Panc1 (cell line): ENCODE measurements at regions not wholly inside any gene's neighbourhood (a gene's known extent, or its start where the extent isn't known, plus 50 kb on each side); places are given as distances from the start of the nearest gene placed in this dataset.

Experiments
- CTCF ChIP-seq: fragments of 450-650 bp; IDR thresholded peaks from 2 replicates; pipeline ENCODE4 v1.5.1; 2017; ENCODE audit warnings: mild to moderate bottlenecking
- SIN3A ChIP-seq: IDR thresholded peaks from 2 replicates; pipeline ENCODE4 v1.6.1; 2012; ENCODE audit warnings: low read depth, mild to moderate bottlenecking, low read length, moderate library complexity, borderline replicate concordance; ENCODE audit not compliant: insufficient read depth
- TCF7L2 ChIP-seq: IDR thresholded peaks from 2 replicates; pipeline ENCODE4 v1.6.1; 2011; ENCODE audit warnings: mild to moderate bottlenecking, low read depth, low read length, inconsistent platforms

GRCh38 chr2:2866459-2866858 lies 511.2 kb downstream of the EIPR1 start:
- TF ChIP-seq CTCF (no peak), SIN3A (no peak), TCF7L2 (no peak)
